DND-41 (cell line): ENCODE measurements at regions not wholly inside any gene's neighbourhood (a gene's known extent, or its start where the extent isn't known, plus 50 kb on each side); places are given as distances from the start of the nearest gene placed in this dataset.

Experiments
- ATAC-seq: fragments of 200-7000 bp; cut with Tn5 transposase; 3 replicates; pipeline ENCODE4 v1.9.1; 2021; ENCODE audit warnings: low read depth; ENCODE audit not compliant: insufficient read depth
- DNase-seq: peaks from one replicate; pipeline ENCODE4 v3.0.0-alpha.2; 2020
- H2AFZ ChIP-seq: 2 replicates; pipeline ENCODE4 v1.6.0; 2012; ENCODE audit warnings: low read depth, low read length
- H3K27ac ChIP-seq: 2 replicates; pipeline ENCODE4 v1.5.1; 2012; ENCODE audit warnings: low read length, inconsistent platforms
- H3K27me3 ChIP-seq: fragments of 200-600 bp; sonication (generic); 2 replicates; pipeline ENCODE4 v1.6.0; 2012; ENCODE audit warnings: low read length, mild to moderate bottlenecking, inconsistent platforms; ENCODE audit not compliant: insufficient read depth, poor library complexity
- H3K36me3 ChIP-seq: 2 replicates; pipeline ENCODE4 v1.5.1; 2012; ENCODE audit warnings: low read length, inconsistent platforms; ENCODE audit not compliant: insufficient read depth
- H3K4me1 ChIP-seq: 2 replicates; pipeline ENCODE4 v1.5.1; 2012; ENCODE audit warnings: mild to moderate bottlenecking, low read length; ENCODE audit not compliant: insufficient read depth
- H3K4me2 ChIP-seq: 2 replicates; pipeline ENCODE4 v1.6.0; 2012; ENCODE audit warnings: mild to moderate bottlenecking, moderate library complexity, low read length, inconsistent platforms; ENCODE audit not compliant: insufficient read depth
- H3K4me3 ChIP-seq, 2 experiments: fragments of 200-600 bp in 1 of 2; shearing (Covaris generic) in 1 of 2; 2 replicates each; pipeline ENCODE4 v1.5.1; 2012 to 2016; ENCODE audit warnings: inconsistent platforms in 2 of 2, low read length in 2 of 2, mild to moderate bottlenecking in 2 of 2, low read depth in 1 of 2, moderate library complexity in 1 of 2
- H3K79me2 ChIP-seq: 2 replicates; pipeline ENCODE4 v1.6.0; 2012; ENCODE audit warnings: low read length, inconsistent platforms; ENCODE audit not compliant: insufficient read depth
- H3K9ac ChIP-seq: 2 replicates; pipeline ENCODE4 v1.6.0; 2012; ENCODE audit warnings: low read depth, mild to moderate bottlenecking, inconsistent platforms, low read length, moderate library complexity
- H3K9me3 ChIP-seq: 2 replicates; pipeline ENCODE4 v1.5.1; 2012; ENCODE audit warnings: low read length, moderate library complexity, mild to moderate bottlenecking, inconsistent platforms; ENCODE audit not compliant: insufficient read depth, severe bottlenecking
- H4K20me1 ChIP-seq: 2 replicates; pipeline ENCODE4 v1.6.0; 2012; ENCODE audit warnings: low read length; ENCODE audit not compliant: insufficient read depth
- CTCF ChIP-seq: IDR thresholded peaks from 2 replicates; pipeline ENCODE4 v1.5.1; 2012; ENCODE audit warnings: borderline replicate concordance, low read length, moderate library complexity, mild to moderate bottlenecking; ENCODE audit not compliant: poor library complexity, severe bottlenecking; ENCODE audit errors: extremely low read depth
- EZH2 ChIP-seq: IDR thresholded peaks from 3 replicates; pipeline ENCODE4 v1.6.1; 2012; ENCODE audit warnings: borderline replicate concordance, low read depth, mild to moderate bottlenecking, moderate library complexity, low read length, inconsistent platforms; ENCODE audit not compliant: severe bottlenecking

DNA sequence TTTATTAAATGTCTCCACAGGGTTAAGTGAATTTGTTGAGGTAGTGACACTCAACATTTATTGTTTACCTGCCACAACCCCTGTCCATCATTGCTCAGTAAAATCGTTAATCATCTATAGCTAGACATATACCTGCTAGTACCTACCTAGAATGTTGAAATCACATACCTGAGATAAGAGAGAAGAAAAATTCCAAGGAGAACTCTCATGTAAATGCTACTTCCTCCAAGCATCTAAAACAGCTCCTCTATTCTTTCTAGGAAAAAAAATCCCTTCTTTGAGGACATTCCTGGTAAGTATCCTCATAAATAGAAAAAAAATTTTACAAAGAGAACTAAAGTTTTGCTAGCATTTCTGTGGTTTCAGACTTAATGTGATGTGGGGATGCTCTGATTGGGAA is 325.1 kb downstream of the DAD1 start:
- H3K4me3 ChIP-seq: no peak overlapping the region
- TF ChIP-seq EZH2 (no peak), CTCF (no peak)
- DNase-seq (no peak), ATAC-seq (no peak)
- H3K27me3 ChIP-seq: no peaks in the 10 kb centered on the region
- H3K9ac ChIP-seq: no peak overlapping the region
- no peaks in the 10 kb centered on the region for H3K79me2 ChIP-seq
- H3K36me3 ChIP-seq: no peaks in the 10 kb centered on the region
- no peak overlapping the region for H3K4me2 ChIP-seq
- no peaks in the 10 kb centered on the region for H3K9me3 ChIP-seq
- H3K27ac ChIP-seq: no peak overlapping the region
- no peaks in the 10 kb centered on the region for H4K20me1 ChIP-seq
- H2AFZ ChIP-seq: no peak overlapping the region
- no peaks in the 10 kb centered on the region for H3K4me1 ChIP-seq

GRCh38 chr14:22262881-22263280 is 326.1 kb downstream of the DAD1 start:
- H3K4me2 ChIP-seq: no peak overlapping the region
- H3K36me3 ChIP-seq: no peaks in the 10 kb centered on the region
- H3K79me2 ChIP-seq: no peaks in the 10 kb centered on the region
- H4K20me1 ChIP-seq: no peaks in the 10 kb centered on the region
- TF ChIP-seq CTCF (no peak), EZH2 (no peak)
- no peak overlapping the region for H3K27ac ChIP-seq
- H3K27me3 ChIP-seq: no peaks in the 10 kb centered on the region
- no peak overlapping the region for H3K4me3 ChIP-seq
- DNase-seq (no peak), ATAC-seq (no peak)
- H3K9ac ChIP-seq: no peak overlapping the region
- no peak overlapping the region for H2AFZ ChIP-seq
- H3K4me1 ChIP-seq: no peaks in the 10 kb centered on the region
- no peaks in the 10 kb centered on the region for H3K9me3 ChIP-seq

DNA sequence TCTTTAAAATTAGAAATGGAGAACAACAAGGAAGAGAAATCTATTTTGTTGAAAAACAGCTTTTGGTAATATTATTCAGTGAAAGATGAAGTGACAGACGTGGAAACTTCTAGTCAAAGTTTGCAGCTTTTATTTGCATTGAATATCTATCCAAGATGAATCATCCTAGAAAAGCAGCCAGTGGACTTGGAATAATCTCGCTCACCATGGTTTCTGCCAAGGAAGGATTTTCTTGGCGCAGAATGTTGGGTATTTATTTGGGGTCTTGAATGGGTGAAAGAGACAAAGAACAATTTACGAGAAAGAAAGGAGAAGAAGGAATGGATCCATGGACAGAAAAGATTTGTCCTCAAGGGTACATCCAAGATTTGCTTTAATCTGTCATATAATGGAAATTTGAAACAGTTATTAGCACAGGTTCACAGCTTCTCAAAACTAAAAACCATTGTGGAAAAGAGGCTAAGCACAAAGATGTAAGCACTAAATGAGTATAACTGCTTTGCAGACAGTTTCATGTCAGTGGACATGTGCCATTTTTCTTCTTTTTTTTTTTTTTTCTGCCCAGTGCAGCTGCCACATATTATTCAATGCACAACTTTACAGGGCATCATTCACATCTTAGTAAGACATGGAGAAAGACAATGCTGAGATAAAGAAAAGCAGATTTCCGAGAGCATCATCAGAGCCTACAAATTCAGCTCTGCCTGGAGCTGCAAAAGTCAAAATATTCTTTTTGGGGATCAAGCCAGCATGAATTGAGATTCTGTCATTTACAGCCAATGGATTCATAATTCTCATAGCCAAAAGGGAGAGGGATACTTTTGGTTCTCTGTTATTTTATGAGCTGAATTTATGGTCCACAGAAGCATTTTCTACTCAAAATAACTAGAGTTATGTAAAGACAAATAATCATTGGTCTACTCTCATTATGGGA is 333.7 kb downstream of the DAD1 start:
- H2AFZ ChIP-seq: no peak overlapping the region
- no peaks in the 10 kb centered on the region for H3K79me2 ChIP-seq
- H3K4me3 ChIP-seq: no peak overlapping the region
- H3K9ac ChIP-seq: no peak overlapping the region
- ATAC-seq (no peak), DNase-seq (no peak)
- TF ChIP-seq CTCF (no peak), EZH2 (no peak)
- H3K4me2 ChIP-seq: no peak overlapping the region
- no peaks in the 10 kb centered on the region for H4K20me1 ChIP-seq
- no peak overlapping the region for H3K27ac ChIP-seq
- H3K27me3 ChIP-seq: no peaks in the 10 kb centered on the region
- no peaks in the 10 kb centered on the region for H3K9me3 ChIP-seq
- H3K4me1 ChIP-seq: no peaks in the 10 kb centered on the region
- no peaks in the 10 kb centered on the region for H3K36me3 ChIP-seq
